HG03066 (cell line): ENCODE measurements at regions not wholly inside any gene's neighbourhood (a gene's known extent, or its start where the extent isn't known, plus 50 kb on each side); places are given as distances from the start of the nearest gene placed in this dataset.
"Not testable (repeated sequence)": the region's sequence is repeated elsewhere in the genome, so short reads cannot be mapped to it uniquely, and the experiment has no call there.

Source experiments
- ATAC-seq: cut with Tn5 transposase; IDR thresholded peaks from one replicate; pipeline ENCODE4 v1.9.1; 2021; ENCODE audit warnings: low read depth; ENCODE audit not compliant: unreplicated experiment

DNA sequence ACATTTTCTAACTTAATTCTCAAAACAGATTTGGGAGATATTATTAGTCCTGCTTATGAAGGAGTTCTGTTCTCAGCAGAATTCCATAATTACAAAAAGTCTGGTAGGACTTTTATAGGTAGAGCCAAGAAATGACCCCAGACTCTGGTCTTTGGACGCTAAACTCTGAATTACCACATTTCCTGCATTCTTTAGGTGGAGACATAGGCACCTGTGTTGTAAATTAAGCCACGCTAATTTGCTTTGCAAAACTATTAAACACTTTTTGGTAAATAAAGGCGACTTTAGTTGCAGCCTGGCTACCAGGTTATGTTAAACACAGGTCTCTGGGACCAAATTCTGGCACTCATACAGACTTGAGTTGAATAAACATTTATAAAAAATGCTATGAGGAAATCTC, 77.7 kb downstream of the C9orf152 start:
- ATAC-seq = no peak

DNA sequence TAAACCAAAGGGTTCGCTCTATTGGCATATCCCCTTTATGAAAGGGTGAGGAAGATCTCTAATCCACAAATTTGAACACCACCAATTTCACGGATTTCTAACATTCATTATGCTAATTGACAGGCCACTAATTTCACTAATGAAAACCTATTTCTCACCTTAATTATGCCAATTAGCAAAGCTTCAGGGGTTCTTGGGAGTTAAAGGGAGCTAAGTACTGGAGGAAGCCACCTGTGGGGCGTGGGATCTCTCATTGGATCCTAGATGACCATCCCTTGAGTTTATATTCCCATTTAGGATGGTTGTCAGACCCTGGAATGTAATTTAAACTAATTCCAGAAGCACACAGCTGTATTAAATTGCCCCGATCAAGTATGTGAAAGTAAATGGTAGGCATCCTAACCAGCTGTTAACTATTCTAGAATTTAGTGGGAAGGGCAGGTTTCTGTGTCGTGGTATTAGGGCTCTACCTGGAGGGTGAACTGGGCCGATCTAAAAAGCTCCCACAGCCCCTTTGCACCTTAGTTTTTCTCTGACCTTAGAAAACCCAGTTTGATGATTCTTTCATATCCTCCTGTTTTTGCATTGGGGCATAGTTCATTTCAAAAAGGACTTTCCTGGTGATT, 77.1 kb downstream of the C9orf152 start:
- ATAC-seq = no peak

DNA sequence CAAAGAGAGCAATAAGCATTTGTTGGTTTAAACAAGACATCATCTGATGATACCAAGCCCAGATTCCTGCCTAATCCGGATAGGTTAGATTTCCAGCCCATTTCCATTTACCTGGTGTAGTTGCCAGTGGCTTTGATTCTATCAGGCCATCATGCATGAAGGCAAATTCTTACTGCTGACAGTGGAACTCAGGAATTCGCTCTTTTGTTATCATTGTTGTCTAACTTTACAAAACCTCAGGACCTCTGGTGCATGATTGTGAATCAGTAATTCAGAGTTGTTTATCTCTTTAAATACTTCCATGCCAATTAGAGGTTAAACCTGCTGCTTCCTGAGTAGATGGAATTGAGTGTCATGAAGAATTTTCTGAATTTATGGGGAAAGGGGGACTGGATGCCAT, 76.5 kb downstream of the C9orf152 start:
- no peak for ATAC-seq

DNA sequence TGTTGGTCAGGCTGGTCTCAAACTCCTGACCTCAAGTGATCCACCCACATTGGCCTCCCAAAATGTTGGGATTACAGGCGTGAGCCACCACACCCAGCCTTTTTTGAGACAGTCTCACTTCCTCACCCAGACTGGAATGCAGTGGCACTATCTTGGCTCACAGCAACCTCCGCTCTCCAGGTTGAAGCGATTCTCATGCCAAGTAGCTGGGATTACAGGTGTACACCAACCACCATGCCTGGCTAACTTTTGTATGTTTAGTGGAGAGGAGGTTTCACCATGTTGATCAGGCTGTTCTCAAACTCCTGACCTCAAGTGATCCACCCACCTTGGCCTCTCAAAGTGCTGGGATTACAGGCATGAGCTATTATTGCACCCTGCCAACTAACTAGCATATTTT, 75.4 kb downstream of the C9orf152 start:
- ATAC-seq = not testable (repeated sequence)

DNA sequence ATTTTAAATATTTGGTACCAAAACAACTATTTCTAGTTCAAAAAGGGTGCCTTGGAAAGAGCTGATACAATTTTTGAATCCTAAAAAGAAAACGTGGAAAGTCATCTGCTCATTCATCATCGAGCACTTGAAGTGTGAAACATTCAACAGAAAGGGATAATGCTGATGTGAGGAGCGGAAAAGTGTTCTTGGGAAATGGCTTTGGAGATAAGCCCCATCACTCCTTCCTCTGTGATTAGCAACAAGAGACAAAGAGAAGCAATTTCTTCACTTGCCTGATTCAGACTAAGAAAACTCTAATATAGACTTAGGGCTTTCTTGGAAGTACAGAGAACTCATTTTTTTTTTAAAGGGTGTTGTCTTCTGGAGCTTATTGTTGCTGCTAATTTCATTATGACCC, 74.9 kb downstream of the C9orf152 start:
- ATAC-seq = no peak

DNA sequence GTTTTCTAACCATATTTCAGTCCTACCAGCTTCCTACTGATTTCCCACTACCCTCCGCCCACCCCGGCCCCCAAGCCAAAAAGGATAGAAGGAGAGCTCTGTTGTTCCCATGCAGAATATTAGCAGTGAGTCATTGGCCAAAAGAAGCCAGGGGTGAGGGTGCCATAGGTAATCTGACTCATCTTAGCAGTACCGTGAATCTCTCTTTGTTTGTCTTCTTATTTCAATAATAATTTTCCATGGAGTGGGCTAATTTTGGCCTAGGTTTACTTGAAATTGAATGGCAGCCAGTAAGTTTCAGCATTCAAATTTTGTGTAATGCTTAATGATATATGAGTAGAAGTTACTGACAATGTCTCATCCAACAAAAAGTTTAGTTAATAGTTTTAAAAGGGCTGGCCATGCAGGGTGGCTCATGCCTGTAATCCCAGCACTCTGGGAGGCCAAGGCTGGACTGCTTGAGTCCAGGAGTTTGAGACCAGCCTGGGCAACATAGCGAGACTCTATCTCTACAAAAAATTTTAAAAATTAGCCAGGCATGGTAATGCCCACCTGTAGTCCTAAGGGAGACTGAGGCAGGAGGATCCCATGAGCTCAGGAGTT, 74.2 kb downstream of the C9orf152 start:
- no peak for ATAC-seq

DNA sequence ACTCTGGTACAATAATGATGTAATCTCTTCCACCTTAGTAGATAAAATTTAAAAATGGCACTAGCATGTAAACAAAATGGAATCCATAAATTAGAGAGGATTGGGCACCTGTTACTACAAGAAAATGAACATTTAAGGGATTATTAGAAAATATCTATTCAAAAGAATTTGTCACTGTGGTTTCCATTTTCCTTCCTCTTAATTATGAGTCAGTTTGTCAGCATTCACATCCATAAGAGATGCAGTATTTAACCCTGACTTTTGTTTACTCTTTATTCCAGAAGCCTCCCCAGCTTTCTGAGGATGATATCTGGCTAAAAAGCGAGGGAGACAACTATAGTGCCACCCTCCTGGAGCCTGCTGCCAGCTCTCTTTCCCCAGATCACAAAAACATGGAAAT, 72.1 kb downstream of the C9orf152 start:
- no peak for ATAC-seq

DNA sequence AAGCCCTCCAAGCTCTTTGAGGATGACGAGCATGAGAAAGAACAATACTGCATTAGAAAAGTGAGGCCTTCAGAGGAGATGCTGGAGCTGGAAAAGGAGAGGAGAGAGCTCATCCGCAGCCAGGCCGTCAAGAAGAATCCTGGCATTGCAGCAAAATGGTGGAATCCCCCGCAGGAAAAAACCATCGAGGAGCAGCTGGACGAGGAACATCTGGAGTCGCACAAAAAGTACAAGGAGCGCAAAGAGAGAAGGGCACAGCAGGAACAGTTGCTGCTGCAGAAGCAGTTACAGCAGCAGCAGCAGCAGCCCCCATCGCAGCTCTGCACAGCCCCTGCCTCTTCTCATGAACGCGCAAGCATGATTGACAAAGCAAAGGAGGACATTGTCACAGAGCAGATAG, 71.2 kb downstream of the C9orf152 start:
- ATAC-seq = no peak

DNA sequence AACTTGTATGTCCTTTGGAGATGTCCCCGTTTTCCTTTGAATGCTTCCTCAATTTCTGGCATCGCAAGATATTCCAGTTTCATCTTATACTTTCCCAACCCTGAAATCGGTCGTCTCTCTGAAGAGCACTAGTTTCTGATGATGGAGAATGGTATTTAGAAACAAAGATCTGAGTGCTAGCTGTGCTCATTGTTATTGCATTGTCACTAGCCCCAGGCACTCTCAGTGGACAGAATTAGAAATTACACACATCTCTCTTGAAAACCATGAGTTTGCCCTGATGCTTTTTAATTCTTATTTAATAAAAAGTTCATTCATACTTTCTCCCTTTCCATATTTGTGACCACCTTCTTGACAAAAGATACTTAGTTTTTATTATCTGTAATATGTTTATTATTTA, 67.7 kb downstream of the C9orf152 start:
- no peak for ATAC-seq

DNA sequence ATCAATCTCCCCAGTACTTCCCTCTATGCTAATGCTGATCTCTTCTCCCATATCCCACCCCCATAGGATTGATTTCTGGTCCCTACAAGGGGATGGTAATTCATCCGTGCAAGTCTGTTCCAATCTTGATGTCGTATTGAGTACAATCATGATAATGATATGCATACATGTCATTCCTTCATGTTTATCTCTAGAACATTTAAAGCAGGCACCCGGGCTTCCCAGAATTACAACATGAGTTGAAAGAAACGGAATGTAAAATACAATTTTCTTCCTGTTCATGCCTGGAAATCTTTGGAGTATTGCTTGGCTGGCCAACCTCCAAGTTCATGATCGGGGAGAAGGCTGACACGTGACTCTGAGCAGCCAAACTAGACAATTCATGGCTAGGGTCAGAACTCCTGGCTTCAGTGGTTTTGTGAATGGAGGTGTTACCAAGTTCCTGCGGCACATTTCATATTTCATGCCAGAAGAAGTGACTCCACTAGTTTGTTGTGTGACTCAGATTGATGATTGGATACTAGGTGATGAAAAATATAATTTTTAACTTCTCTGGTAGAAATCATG, 66.6 kb downstream of the C9orf152 start:
- ATAC-seq = no peak

DNA sequence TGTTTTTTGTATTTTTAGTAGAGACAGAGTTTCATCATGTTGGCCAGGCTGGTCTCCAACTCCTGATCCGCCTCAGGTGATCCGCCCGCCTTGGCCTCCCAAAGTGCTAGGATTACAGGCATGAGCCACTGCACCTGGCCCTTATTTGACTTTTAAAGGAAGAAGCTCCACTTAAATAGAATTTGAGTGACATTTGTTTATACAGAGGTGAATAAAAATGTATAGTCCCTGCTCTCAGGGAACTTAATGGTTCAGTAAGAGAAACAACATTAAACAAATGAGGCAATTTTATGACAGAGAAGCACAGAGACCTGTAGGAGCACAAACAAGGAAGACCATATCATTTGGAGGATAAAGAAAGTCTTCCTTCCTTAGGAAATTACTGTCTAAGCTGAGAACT, 65.7 kb downstream of the C9orf152 start:
- no peak for ATAC-seq

DNA sequence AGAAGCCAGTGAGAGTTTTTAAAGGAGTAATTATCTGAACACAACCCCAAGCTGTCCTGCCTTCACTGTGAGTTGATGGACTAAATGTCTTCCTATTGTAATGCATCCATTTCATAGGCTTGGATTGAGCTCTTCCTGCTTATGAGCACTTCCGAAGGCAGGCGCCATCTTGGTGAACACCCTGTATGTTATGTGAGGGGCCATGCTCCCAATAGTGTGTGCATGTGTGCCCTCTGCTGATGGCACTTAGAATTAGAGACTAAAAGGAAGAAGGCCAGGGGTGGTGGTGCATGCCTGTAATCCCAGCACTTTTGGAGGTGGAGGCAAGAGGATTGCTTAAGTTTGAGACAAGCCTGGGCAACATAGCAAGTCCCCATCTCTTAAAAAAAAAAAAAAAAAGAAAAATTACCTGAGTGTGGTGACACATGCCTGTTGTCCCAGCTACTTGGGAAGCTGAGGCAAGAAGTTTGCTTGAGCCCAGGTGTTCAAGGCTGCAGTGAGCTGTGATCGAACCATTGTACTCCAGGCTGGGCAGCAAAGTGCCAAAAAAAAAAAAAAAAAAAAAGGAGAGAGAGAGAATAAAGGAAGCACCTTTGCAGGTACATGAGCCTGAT, 65.0 kb downstream of the C9orf152 start:
- ATAC-seq = peak; percentile 1

DNA sequence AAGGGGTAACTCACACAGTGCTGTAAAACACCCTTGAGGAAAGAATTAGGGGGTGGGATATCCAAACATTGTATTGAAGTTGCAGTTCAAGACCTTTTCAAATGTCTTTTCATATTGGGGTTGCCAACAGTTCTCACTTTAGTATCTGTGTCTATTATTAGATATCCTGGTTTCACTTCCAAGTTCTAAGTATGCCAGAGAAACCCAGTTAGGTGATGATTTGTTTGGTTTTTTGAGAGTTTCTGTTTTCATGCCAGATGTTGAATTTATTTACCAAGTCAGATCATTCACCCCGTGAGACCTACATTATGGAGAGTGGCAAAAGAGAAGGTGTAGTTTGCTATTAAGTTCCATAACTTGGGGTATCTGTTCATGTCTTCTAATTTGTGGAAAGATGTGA, 64.5 kb downstream of the C9orf152 start:
- ATAC-seq = peak; percentile 46

DNA sequence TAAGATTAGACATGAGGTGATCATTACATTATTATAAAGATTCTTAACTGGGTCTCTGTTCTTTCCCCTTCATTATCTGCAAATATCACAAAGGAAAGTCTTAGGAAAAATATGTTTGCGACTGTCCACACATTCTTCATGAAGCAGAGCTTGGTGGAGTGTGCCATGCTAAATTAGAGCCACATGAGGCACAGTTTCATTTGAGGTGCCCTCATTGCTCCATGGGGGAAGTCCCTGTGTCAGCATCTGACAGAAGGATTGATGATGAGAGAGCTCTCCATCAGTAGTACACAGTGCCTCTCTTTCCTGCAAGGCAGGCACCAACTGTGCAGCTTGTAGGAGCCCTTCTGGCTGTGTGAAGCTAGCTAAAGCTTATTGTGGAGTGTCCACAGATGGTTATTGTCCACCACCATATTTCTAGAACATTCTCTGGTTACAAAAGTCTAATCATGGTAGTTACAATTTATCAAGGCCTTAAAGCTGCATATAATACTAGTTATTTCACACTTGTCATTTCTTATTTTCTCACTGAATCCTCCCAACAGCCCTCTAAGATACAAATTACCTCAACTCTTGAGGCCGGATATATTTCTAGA, 63.9 kb downstream of the C9orf152 start:
- peak; percentile 47 for ATAC-seq

DNA sequence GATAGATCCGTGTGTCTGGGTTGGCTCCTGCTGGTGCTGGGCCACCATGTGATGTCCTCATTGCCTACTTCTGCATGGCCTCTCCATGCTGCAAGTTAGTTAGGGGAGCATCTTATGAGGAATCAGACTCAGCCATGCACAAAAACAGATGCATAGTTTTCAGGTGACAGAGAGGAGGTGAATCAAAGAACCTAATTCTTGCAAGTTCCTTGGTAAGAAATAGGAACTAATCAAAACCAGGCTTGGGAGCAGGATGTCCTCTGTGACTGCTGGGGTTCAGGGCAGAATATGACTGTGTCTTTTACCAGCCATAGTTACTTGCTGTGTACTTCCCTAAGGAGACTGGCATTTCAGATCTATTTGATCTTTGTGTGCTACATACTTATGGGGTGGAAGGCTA, 61.6 kb downstream of the C9orf152 start:
- no peak for ATAC-seq

DNA sequence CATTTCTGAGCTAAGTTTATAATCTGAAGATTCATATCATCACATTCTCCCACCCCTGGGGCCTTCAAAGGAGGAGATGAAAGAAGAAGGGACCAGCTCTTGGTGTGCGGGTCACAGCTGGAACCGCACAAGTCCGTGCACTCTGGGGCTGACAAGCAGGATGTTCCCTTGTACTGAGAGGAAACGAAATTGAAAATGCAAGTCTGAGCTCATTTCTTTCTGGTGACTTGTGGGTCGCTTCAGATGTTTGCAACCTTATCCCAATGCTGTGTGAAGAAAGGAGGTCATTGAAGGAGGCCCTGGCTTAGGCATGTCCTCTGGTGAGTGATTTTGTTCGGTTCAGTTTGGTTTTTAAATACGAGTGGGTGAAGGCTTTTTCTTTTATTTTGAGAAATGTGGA, 59.6 kb downstream of the C9orf152 start:
- ATAC-seq = peak; percentile 79

DNA sequence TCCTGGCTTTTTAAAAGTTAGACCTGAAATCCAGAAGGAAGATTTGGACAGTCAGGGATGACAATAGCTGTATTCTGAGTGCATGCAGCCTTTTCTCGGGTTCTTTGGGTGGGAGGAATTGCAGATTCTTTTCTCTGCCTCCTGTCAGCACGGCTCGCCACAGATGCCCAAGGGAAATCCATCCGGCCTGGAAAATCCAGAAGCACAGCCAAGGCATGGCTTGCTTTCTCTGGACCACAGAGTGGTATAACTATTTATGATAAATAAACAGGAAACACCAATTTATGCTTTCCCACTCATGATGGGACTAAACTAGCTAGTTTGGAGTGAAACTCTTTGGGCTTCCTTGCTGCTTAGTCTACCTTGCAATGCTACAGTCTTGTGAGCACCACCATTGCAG, 59.1 kb downstream of the C9orf152 start:
- ATAC-seq = no peak
